ENCODE measurements at regions not wholly inside any gene's neighbourhood (a gene's known extent, or its start where the extent isn't known, plus 50 kb on each side); places are given as distances from the start of the nearest gene placed in this dataset.
A peak's percentile ranks its signal among the peaks of the same experiment; 100 is the strongest.

- no peak for DNase-seq
These were observed 52.5 kb upstream of the PLEKHG7 start for GRCh38 chr12:92650228-92650822.

- DNase-seq: peak; percentile 60
These were observed 53.1 kb upstream of the PLEKHG7 start for GRCh38 chr12:92649511-92650227.

DNA sequence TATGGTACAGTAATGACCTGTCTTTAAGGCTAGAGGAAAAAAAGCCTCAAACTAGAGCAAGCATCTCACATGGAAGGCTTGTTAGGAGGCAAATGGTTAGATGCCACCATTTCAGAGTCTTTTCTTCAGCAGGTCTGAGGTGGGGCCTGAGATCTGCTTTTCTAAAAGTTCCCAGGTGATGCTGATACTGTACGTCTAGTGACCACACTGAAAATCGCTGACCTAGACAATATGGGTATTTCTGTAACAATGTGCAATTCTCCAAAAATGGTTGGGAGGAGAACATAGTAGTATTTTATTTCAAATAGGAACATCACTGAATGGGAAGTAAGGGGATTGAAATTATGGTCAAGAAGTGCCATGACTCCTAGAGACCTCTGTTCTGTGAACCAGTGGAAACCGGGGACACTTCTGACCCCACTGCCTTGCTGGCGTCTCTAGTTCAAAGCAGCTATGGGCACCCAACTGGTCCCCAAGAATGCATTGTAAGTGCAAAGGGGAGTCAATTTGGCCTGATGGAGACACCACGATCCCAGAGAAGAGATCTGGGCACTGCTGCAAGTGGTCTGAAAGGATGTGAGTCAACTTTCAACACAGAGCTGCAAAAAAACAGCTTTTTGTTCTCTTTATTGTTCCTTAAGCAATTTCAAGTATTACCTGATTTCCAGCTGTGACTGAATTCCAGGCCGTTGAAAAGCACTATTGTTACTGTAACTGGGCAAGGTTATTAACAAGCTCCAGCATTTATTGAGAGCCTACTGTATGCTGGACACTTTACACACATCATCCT, 54.4 kb upstream of the PLEKHG7 start:
- DNase-seq: no peak

DNA sequence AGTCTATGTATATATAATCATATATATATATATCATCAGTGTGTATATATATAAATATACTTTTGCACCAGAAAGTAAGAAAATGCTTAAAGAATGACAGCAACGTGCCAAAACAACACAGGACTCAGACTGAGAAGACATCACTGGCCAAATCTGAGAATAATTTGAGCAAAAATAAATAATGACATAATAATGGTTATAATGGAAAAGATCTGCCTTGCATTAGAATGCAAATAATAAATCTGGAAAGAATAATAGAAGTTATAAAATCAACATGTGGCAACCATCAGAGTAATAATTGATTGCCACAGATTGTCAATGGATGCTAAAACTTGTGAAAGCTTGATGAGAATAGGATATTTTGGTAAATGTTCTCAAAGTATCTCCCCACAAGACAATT, 61.5 kb upstream of the PLEKHG7 start:
- no peak for DNase-seq

- DNase-seq: no peak
These were observed 62.1 kb upstream of the PLEKHG7 start for GRCh38 chr12:92640691-92641090.

GRCh38 chr12:92639017-92639416, 63.8 kb upstream of the PLEKHG7 start:
- DNase-seq: no peak

DNA sequence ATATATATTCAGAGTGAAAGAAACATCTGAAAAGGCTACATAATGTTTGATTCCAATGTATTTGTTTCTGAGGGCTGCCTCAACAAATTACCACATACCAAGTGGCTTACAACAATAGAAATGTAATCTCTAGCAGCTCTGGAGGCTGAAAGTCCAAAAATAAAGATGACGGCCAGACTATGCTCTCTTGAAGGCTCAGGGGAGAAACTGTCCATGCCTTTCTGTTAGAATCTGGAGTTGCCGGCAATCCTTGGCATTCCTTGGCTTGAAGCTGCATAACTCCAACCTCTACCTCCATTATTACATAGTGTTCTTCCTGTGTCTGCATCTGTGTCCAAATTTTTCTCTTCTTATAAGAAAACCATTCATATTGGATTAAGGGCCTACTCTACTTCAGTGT, 68.1 kb upstream of the PLEKHG7 start:
- DNase-seq: no peak

GRCh38 chr12:92634202-92634601, 68.6 kb upstream of the PLEKHG7 start:
- DNase-seq: no peak

GRCh38 chr12:92630968-92631367, 71.8 kb upstream of the PLEKHG7 start:
- no peak for DNase-seq

DNA sequence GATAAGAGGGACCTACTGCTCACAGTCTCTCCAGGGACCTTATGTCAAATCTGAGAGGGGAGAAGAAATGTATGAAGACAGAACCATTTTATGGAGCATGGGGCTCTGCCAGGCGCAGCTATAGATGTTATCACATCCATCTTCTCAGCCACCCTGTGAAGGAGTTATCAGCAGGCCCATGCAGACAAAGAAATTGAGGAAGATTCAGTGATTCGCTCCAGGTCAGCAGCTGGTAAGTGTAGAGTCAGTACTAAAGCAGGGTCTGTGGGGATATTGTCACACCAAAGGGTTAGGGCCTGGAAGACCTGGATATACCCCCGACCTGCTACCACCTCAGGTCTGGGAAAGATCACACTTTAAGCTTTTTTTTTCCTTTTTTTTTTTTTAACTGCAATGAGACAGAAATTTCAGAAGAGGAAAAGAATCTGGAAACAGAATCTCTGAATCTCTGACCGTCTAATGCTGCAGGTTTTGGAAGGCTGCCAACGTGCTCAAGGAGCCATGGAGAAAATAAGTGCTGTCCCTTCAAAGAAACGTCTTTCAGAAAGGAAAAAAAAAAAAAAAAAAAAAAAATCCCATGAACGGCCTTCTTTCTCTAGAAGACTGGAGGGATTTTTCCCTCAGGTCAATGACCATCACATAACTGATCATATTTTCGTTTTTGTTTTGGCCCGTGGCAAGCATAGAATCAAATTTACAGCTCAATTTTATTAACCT, 73.3 kb upstream of the PLEKHG7 start:
- DNase-seq: no peak

DNA sequence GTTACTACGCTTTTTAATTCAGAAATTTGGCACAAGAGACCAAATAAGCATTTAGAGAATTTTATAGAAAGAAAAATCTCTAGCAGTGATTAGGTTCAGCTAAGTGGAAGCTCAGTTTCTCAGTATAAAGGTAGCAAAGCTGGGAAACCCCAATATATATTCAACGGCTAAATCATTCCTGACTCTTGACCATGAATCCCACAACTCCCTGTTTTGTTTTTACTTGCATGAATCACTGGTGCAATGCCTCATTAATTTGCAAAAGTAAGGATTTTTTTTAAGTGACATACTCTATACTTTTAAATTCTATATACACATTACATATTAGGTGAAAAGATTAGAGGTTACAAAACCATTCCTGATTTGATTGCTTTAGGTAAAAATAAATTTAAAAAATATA, 74.3 kb upstream of the PLEKHG7 start:
- no peak for DNase-seq

DNA sequence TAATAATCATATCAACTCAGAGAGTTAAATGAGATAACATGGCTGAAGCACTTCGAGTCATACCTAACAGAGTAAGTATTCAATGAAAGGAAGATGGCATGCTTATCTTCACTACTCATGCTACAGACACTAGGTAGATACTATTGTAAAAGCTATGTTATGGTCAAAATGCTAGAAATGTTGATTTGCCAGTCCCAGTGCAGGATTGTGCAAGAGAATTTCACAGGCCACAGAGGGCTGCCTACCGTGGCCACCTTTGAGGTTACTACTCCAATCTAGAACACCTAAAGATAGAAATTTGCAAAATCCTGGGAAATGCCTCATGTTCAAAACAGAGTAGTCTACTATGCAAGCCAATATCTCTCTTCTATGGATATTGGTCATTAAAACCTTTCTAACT, 75.3 kb upstream of the PLEKHG7 start:
- DNase-seq: no peak

- DNase-seq: no peak
These were observed 77.0 kb upstream of the PLEKHG7 start for GRCh38 chr12:92625639-92626310.

DNA sequence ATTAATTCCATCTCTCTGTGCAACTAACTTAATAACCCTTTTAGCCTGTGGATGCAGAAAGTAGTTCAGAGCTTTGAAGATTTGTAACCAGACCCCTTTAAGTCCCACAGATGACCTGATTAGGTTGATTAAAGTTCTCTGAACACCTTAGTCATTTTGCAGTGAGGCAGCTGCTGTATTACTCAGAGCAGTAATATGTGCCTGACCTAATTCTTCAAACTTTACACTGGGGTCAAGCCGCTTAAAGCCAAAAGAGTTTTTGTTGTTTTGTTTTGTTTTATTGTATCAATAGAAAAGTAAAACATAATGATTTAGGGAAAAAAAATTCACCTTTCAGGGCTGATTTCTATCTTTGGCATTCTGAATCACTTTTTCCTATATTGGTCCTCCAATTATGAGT, 78.6 kb upstream of the PLEKHG7 start:
- DNase-seq: no peak

- DNase-seq: no peak
These were observed 79.4 kb upstream of the PLEKHG7 start for GRCh38 chr12:92623386-92623785.

DNA sequence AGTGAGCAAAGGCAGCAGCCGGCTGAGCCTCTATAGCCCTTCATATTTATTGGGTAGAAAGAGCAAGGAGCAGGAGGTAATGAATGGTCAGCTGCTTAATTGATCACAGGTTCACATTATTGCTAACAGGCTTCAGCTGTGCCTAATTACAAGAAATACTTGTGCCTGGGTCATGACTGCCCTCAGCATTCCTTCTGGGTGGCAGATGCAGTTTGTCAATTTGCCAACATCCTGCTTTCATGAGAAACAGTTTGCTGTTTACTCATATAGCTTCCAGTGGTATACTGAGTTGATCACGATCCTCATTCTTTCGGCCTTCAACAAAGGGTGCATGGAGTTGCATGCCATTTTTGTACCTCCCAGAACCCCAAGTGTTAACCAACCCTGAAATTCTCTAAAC, 81.0 kb upstream of the PLEKHG7 start:
- DNase-seq: no peak

GRCh38 chr12:92621312-92621711, 81.5 kb upstream of the PLEKHG7 start:
- no peak for DNase-seq

- DNase-seq: no peak
These were observed 82.8 kb upstream of the PLEKHG7 start for GRCh38 chr12:92619730-92620684.

- no peak for DNase-seq
These were observed 83.8 kb upstream of the PLEKHG7 start for GRCh38 chr12:92619026-92619425.

GRCh38 chr12:92615703-92616102, 87.1 kb upstream of the PLEKHG7 start:
- no peak for DNase-seq

GRCh38 chr12:92615086-92615485, 87.7 kb upstream of the PLEKHG7 start:
- no peak for DNase-seq

DNA sequence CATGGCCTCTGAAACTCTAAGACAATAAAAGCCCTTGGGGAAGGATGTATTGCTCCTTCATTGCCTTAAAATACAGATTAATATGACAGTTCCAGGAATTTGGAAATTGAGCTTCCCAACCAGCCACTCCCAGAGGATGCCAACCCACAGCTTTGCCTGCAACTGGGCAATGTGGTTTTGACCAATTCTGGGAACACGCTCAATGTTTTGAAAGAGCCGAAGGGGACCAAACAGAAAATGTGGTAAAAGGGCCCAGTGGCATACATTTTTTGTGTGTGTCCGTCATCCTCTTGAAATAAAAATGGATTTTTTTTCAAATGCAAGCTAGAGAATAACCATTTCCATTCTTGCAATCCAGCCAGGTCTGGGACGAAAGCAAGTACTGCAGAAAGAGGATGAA, 88.3 kb upstream of the PLEKHG7 start:
- no peak for DNase-seq

Measured in retina (tissue), 1 donor.